GM19239 (cell line): ENCODE measurements at regions not wholly inside any gene's neighbourhood (a gene's known extent, or its start where the extent isn't known, plus 50 kb on each side); places are given as distances from the start of the nearest gene placed in this dataset.

Source experiments
- DNase-seq: peaks from one replicate; pipeline ENCODE4 v3.0.0; 2011; ENCODE audit warnings: low spot score; ENCODE audit not compliant: insufficient read length
- FAIRE-seq: peaks from 2 replicates; lab custom pipeline; 2011; peaks lifted over from hg19 to GRCh38; lab: Jason Lieb, UNC

DNA sequence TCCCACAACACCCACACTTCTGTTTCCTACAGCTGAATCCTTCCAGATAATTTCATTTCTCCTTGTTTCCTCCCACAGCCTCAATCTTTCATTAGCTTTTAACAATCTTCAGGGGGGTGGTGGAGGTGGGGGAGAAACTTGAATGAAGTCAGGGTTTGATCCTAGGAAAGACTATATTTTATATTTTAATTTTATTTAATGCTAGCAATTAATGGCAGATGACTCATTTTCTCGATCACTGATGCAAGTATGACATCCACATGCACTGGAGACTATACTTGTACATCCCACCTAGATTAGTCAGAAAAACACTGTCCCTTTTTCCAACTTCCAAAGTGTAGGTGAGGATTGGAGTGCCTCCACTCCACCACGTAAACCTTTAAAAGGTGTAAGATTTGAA lies 1181.3 kb upstream of the AUTS2 start:
- FAIRE-seq (no peak), DNase-seq (no peak)

DNA sequence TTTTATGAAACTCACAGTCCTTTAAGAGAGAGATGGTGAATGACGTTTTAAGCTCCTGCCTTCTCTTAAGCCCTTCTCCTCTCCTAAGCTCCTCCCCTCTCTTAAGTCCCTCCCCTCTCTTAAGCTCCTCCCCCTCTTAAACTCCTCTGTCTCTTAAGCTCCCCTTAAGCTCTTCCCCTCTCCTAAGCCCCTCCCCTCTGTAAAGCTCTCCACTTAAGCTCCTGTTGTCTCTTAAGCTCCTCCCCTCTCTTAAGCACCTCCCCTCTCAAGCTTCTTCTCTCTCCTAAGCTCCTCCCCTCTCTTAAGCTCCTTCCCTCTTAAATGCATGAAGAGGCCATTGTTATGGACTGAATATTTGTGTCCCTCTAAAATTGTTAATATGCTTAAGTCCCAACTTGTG lies 1180.6 kb upstream of the AUTS2 start:
- DNase-seq, result no peak
- no peak for FAIRE-seq

DNA sequence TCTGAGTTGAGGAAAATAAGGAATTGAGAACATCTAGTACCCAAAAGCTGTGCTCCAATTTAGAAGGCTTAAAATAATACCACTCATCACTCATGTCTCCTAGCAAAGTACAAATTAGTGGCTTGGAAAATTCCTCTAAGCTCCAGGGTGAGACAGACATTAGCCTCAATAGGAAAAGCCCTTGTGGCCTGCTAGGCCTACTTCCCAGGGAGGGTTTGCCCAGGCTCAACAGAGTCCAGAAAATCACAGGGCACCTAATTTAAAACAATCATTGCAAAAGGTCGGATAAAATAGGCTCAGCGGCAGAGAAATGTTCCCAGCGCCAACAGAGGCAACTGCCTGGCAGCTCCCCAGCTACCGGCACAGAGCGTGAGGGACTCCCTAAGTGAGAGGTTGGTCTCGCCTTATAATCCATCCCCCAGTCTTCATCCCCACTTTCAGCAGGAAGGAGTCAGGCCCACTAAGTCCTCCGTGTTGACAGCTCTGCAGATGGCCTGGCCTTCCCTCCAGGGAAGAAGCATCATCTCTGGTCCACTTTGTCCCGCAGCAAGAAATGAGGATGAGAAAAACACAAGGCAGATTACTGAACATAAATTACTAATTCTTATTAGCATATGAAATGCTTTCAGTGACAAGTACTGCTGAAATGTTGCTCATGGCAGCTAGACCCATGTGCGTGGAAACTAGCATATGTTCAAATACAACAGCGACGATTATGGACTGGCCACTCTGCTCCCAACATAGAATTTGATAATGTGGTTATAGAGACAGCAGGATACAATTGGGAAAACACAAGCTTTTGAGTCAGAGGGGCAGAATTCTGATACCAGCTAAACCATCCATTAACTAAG lies 1177.7 kb upstream of the AUTS2 start:
- DNase-seq (no peak), FAIRE-seq (no peak)

DNA sequence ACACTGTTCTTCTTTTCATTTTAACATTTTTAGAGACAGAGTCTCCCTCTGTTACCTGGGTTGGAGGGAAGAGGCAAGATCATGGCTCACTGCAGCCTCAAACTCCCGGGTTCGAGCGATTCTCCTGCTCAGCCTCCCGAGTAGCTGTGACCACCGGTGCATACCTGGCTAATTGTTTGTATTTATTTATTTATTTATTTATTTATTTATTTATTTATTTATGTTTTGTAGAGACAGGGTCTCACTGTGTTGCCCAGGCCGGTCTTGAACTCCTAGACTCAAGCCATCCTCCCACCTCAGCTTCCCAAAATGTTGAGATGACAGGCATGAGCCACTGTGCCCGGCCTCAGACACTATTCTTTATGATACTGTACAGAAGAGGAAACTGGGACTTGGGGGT lies 1176.6 kb upstream of the AUTS2 start:
- no peak for FAIRE-seq
- DNase-seq, result no peak

DNA sequence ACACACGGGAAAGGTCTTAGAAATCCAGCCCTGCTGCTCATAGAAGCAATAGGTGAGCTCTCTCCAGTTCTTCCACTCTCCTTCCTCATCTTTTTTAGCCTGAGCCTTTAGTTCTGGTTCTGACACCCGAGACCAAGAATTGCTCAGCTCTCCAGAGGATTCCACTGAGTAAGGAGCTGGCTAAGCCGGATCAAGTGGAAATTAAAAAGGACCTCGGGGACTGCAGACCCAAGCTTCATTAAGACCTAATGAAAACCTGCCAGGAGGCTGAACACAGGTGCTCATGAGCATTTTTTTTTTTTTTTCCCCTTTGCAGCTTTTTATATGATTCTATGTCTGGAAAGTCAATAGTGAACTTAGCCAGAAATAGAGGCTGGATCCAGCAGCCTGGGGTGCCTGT lies 1176.0 kb upstream of the AUTS2 start:
- FAIRE-seq (no peak), DNase-seq (no peak)

DNA sequence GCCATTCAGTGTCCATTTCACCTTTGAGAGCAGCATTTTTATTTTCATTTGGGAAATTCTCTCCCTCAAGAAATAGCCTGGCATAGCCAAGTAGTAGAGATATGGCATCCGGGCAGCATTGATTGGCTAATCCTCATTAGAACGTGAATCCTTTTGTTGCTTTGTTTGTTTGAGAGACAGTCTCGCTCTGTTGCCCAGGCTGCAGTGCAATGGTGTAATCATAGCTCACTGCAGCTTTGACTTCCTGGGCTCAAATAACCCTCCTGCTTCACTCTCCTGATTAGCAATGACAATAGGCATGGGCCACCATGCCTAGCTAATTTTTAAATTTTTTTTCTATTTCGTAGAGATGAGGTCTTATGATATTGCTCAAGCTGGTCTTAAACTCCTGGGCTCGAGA lies 1174.9 kb upstream of the AUTS2 start:
- DNase-seq (no peak), FAIRE-seq (no peak)

DNA sequence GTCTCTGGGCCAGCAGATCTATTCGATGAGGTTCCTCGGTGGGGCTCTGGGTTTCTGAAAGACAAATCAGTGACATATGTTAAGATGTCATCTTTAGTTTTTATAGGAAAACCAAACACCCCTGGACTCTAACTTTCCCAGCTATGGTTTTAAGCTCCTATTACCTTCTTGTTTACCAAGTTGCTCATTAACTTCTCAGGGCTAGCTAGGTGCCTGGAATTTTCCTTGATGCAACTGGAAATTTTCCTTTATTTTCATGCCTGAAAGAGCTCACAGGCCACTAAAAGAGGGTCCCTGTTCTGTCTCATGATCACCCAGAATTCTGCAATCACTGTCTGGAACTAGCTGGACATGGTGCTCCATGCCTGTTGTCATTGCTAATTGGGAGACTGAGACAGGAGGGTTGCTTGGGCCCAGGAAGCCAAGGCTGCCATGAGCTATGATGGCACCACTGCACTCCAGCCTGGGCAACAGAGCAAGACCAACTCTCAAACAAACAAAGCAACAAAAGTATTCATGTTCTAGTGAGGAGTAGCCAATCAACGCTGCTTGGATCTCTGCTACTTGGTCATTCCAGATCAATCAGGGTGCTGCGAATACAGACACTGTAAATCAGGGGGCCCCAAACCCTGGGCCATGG lies 1173.5 kb upstream of the AUTS2 start:
- FAIRE-seq (no peak), DNase-seq (no peak)

DNA sequence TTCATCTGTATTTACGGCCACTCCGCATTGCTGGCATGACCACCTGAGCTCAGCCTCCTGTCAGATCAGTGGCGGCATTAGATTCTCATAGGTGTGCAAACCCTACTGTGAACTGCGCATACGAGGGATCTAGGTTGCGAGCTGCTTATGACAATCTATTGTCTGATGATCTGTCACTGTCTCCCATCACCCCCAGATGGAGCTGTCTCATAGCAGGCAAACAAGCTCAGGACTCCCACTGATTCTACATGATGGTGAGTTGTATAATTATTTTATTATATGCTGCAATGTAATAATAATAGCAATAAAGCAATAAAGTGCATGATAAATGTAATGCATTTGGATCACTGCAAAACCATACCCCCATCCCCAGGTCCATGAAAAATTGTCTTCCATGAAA lies 1172.9 kb upstream of the AUTS2 start:
- DNase-seq (no peak), FAIRE-seq (no peak)

DNA sequence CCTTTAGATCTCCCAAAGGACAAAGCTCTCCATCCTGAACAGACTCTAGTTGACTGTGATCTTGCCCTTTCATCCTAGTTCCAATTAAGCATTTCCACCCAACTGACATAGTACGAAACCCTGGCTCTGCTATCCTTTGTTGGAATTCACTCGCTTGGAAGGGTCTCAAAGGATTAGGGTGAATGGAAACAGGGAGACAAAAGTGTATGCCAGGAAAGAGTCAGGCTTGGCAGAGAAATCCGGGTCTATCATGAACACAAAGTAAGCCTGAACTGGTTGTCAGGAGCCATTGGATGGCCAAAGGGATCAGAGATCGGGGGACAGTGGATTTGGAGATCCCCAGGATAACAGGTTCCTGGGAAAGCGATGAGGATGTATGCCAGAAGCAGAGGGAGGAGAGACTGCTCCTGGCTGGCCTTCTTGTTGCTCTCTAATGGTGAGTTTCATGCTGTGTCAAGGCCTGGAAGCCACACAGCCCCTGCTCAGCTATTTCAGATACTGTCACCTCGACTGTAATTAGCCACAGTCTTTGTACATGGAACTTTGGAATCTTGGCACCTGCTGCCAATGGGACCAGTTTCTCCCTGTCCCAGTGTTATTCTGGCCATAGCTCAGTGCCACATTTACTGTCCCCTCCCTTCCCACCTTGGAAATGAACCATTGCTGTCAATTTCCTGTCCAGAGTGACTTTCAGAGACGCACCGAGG lies 1168.7 kb upstream of the AUTS2 start:
- FAIRE-seq (no peak), DNase-seq (no peak)

DNA sequence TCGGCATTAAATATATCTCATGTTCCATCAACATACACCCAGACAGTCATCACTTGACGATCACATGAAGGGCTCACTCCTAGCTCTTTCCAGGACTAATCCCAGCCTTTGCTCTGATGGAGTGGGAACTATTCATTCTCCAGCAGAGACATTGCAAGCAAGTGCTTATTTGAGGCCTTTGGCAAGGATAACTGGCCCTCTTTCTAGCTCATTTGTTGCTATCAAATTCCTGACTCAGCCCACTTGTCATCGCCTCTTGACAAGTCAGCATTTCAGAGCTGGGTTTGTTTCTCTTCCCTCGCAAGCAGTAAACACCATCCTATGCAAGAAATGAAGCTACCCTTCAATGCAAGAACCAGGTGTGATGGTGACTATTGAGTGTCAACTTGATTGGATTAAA lies 1165.7 kb upstream of the AUTS2 start:
- FAIRE-seq (no peak), DNase-seq (no peak)

DNA sequence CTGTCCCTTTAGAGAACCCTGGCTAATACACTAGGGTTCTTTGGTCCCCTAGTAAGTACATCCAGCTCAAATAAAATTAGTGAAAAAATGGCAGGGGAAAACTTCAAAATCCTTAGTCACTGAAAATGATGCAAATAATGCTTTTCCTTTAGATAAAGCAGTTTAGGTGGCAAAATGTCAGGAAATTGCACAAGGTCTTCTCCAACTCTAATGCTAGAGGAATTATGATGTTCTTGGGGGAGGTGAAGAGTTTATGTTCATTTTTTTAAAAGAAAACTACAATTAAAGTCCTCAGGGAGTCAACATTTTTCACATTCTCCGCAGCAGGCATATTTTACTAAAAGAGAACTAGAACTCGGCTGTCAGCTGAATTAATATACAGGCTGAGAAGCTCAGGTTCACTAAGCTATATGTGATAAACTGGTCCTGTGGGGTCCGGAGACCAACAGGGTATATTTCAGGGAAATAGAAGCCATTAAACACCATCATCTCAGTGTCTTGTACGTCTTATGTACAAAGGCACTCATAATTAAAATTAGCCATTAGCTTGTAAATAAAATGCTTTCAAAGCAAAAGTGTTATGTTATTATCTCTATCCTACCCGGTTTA lies 1164.7 kb upstream of the AUTS2 start:
- DNase-seq, result no peak
- FAIRE-seq, result no peak

DNA sequence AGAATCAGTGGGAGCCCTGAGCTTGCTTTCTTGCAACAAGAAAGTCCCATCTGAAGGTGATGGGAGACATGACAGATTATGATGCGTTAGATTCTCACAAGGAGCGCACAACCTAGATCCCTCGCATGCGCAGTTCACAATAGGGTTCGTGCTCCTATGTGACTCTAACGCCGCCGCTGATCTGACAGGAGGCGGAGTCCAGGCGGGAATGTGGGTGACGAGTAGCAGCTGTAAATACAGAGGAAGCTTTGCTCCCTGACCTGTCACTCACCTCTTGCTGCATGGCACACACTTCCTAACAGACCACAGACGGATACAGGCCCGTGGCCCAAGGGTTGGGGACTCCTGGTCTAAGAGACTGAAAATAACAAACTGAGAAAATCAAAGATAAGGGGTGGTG lies 1163.4 kb upstream of the AUTS2 start:
- FAIRE-seq (no peak), DNase-seq (no peak)

DNA sequence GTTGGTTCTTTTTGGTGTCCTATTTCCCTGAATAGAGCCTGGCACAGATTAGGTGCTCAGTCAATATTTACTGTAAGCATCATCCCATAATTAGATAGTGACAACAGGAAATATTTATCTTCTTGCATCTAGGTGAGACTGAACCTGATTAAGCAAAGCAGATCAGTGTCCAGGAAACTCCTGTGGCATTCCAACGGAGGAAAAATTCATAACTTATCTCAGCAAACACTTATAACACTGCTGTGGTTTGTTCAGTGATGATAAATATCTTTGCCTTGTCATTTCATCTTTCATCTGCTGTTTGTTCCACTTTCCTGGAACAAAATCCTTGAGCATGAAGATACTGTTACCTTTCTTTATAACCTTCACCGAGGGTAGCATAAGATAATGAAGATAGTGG lies 1160.3 kb upstream of the AUTS2 start:
- DNase-seq (no peak), FAIRE-seq (no peak)

DNA sequence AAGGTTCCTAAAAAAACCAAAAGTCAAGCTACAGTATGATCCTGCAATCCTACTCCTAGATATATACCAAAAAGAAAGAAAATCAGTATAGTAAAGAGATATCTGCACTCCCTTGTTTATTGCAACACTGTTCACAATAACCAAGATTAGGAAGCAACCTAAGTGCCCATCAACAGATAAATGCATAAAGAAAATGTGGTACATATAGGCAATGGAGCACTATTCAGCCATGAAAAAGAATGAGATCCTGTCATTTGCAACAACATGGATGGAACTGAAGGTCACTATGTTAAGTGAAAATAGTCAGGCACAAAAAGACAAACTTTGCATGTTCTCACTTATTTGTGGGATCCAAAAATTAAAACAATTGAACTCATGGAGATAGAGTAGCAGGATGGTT lies 1159.5 kb upstream of the AUTS2 start:
- no peak for DNase-seq
- no peak for FAIRE-seq

DNA sequence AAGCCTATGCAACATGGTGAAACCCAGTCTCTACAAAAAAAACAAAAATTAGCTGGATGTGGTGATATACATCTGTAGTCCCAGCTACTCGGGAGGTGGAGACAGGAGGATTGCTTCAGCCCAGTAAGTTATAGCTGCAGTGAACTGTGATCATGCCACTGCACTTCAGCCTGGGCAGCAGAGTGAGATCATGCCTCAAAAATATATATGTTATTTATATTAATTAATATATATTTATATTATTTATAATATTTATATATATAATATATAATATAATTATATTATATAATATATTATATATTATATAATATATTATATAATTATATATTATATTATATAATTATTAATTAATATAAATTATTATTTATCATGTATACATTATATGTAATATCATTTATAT lies 1158.4 kb upstream of the AUTS2 start:
- no peak for DNase-seq
- FAIRE-seq, result no peak

DNA sequence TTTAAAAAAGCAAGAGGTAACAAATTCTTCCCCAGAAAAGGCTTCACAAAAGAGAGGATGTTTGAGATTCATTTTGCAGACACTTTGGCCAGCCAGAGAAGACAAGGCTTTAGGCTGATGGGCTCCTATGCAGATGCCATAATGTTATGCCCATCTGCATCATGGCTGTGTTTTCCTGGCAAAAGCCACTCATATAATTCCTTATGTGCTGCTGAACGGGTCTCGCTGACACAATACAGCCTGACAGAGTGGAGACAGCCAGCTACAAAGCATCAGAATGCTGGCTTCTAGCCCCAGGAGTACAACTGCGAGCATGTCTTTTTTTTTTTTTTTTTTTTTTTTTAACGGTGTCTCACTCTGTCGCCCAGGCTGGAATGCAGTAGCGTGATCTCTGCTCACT lies 1157.4 kb upstream of the AUTS2 start:
- no peak for FAIRE-seq
- DNase-seq, result no peak

DNA sequence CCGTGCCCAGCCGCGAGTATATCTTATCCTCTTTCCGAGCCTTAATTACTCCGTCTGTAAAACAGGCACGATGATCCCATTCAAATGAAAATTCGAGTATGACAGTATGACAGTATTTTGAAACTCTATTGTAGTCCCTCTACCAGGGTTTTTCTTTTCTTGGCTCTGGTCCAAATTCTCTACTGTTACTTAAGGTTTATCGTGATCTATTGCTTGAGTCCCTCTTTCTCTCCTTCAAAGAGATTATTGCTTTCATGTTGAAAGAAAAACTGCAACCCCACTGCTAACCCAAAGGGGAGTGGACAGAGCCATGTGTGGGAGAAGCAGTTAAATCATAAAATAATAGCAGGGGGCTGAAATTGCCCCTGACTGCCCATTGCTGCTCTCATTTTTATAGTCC lies 1156.6 kb upstream of the AUTS2 start:
- no peak for FAIRE-seq
- DNase-seq, result no peak

DNA sequence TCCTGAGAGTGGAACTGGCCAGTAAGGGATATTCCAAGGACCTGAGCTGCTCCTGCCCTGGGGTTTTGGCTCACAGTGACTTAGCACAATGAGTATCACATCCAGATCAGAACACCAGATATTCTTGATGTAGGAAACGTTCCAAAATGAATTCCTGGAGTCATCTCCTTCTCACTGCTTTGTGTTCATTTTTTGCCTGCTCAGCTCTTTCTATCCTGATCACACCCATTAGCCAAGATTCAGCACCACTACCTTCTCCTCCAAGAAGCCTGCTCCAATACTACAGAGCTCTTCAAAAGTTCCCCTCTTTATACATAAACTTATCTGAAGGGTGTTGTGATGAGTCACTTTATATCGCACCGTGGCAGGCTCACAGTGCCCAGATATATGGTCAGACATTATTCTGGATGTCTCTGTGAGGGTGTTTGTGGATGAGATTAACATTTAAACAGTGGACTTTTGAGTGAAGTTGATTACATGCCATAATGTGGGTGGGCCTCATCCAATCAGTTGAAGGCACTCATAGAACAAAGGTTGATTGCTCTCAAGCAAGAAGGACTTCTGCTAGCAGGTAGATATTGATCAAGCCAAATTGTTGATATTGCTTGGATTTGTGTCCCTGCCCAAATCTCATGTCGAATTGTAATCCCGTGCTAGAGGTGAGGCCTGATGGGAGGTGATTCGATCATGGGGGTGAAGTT lies 1155.2 kb upstream of the AUTS2 start:
- no peak for FAIRE-seq
- no peak for DNase-seq

DNA sequence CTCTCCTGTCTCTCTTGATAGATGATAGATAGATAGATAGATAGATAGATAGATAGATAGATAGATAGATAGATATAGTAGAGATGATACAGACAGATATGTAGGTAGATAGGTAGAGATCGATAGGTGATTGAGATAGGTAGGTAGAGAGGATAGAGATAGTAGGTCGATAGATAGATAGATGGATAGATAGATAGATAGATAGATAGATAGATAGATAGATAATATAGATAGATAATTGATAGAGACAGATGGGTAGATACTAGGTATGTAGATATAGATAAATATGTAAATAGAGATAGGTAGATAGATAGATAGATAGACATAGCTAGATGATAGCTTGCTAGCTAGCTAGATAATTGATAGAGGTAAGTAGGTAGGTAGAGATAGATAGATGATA lies 1154.2 kb upstream of the AUTS2 start:
- no peak for DNase-seq
- FAIRE-seq, result no peak

DNA sequence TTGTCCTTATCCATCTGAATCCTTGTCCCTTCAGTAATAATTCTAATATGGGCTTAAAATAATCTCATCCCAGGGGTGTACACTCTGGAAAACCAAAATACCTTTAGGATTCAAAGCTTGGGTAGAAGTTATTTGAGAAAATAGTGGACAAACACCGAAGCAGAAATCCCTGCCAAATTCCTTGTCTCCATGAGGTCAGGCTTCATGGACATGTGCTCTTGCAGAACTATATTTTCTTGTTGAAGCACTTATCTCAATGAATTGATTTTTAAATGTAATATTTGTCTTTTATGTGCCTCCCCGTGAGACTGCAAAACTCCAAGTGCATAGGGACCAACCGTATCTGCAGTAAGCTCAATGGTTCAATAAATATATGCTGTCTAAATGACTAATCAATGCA lies 1153.3 kb upstream of the AUTS2 start:
- no peak for FAIRE-seq

More for the DNA sequence above, 1153.3 kb upstream of the AUTS2 start:
- no peak for DNase-seq
